Panc1 (cell line): ENCODE measurements at regions not wholly inside any gene's neighbourhood (a gene's known extent, or its start where the extent isn't known, plus 50 kb on each side); places are given as distances from the start of the nearest gene placed in this dataset.

ENCODE experiments used
- ATAC-seq: fragments of 200-7000 bp; cut with Tn5 transposase; 2 replicates; pipeline ENCODE4 v1.9.1; 2020; ENCODE audit warnings: mild to moderate bottlenecking, moderate library complexity
- BruUV-seq: library from RNA; stranded (reverse); fragments of 400-500 nt; replicated peaks from 2 replicates; lab custom pipeline; 2021; lab: Mats Ljungman, UMichigan
- CTCF ChIA-PET: fragments of 300-600 bp; sonication (Branson Sonifier 250); formaldehyde crosslinking; loops from one replicate; lab custom pipeline; 2022; ENCODE audit warnings: antibody characterized with exemption; lab: Charles Lee
- POLR2A ChIA-PET: fragments of 300-600 bp; sonication (Branson Sonifier 250); formaldehyde crosslinking; loops from one replicate; lab custom pipeline; 2022; ENCODE audit warnings: antibody characterized with exemption; lab: Charles Lee
- DNase-seq: peaks from one replicate; pipeline ENCODE4 v3.0.0-alpha.2; 2010; ENCODE audit warnings: low read depth, low spot score
- H3K27ac ChIP-seq: 2 replicates; pipeline ENCODE4 v1.5.1; 2011; ENCODE audit warnings: mild to moderate bottlenecking, low read length, inconsistent platforms
- H3K27me3 ChIP-seq: fragments of 200-500 bp; sonication (Bioruptor generic); 2 replicates; pipeline ENCODE4 v1.6.0; 2014; ENCODE audit warnings: low read length, inconsistent platforms; ENCODE audit not compliant: control insufficient read depth, insufficient read depth
- H3K36me3 ChIP-seq: fragments of 200-500 bp; sonication (Bioruptor generic); 2 replicates; pipeline ENCODE4 v1.5.1; 2014; ENCODE audit warnings: inconsistent platforms, mild to moderate bottlenecking, low read length, moderate library complexity; ENCODE audit not compliant: control insufficient read depth, insufficient read depth
- H3K4me1 ChIP-seq: 2 replicates; pipeline ENCODE4 v1.5.1; 2011; ENCODE audit warnings: inconsistent platforms, mild to moderate bottlenecking, low read length, moderate library complexity; ENCODE audit not compliant: control insufficient read depth, insufficient read depth
- H3K4me3 ChIP-seq, 2 experiments: 2 replicates each; pipeline ENCODE4 v1.5.1; 2011 to 2012; ENCODE audit warnings: low read depth in 2 of 2, low read length in 2 of 2, mild to moderate bottlenecking in 2 of 2, inconsistent platforms in 1 of 2, moderate library complexity in 1 of 2
- H3K9me3 ChIP-seq: fragments of 200-500 bp; sonication (Bioruptor generic); 2 replicates; pipeline ENCODE4 v1.5.1; 2014; ENCODE audit warnings: low read depth, mild to moderate bottlenecking, inconsistent platforms, low read length, moderate library complexity; ENCODE audit not compliant: control insufficient read depth, insufficient read depth
- CTCF ChIP-seq: fragments of 450-650 bp; IDR thresholded peaks from 2 replicates; pipeline ENCODE4 v1.5.1; 2017; ENCODE audit warnings: mild to moderate bottlenecking
- POLR2AphosphoS5 ChIP-seq: IDR thresholded peaks from 2 replicates; pipeline ENCODE4 v1.6.1; 2012; ENCODE audit warnings: mild to moderate bottlenecking, low read depth, low read length, moderate library complexity
- REST ChIP-seq, 2 experiments: IDR thresholded peaks; 2 replicates each; pipeline ENCODE4 v1.6.1; 2011 to 2012; ENCODE audit warnings: low read depth in 2 of 2, control low read depth in 1 of 2, low read length in 1 of 2, mild to moderate bottlenecking in 1 of 2, moderate library complexity in 1 of 2; ENCODE audit not compliant: insufficient read depth in 1 of 2
- SIN3A ChIP-seq: IDR thresholded peaks from 2 replicates; pipeline ENCODE4 v1.6.1; 2012; ENCODE audit warnings: low read depth, mild to moderate bottlenecking, low read length, moderate library complexity, borderline replicate concordance; ENCODE audit not compliant: insufficient read depth
- TCF7L2 ChIP-seq: IDR thresholded peaks from 2 replicates; pipeline ENCODE4 v1.6.1; 2011; ENCODE audit warnings: mild to moderate bottlenecking, low read depth, low read length, inconsistent platforms
- in situ Hi-C: cut with HindIII; loops from 2 replicates; pipeline ENCODE4 v1.10.0; 2016; ENCODE audit warnings: low sequenced_read_pairs, low pct_unique_long_range_greater_than_20kb
- intact Hi-C: fragments of 100-400 bp; cut with micrococcal nuclease; formaldehyde crosslinking; loops from one replicate; pipeline ENCODE4 v1.10.0; 2022; ENCODE audit not compliant: unreplicated experiment

- intact Hi-C loops (no loop called here), in situ Hi-C loops (no loop called here)
- no peak for DNase-seq
- H3K27me3 ChIP-seq, result peaks cover 23% of the 10 kb centered on the region
- no peak for ATAC-seq
- TF ChIP-seq TCF7L2 (no peak), SIN3A (no peak), POLR2AphosphoS5 (no peak), REST (IDR thresholded peaks at IDR 0.05; ENCODE audit: insufficient read depth in 1 of 2, low read depth in 2 of 2, low read length in 1 of 2) (no peak), CTCF (no peak)
- H3K4me1 ChIP-seq, result peaks cover 6% of the 10 kb centered on the region; the same call in 1 of the 2 replicates
- H3K27ac ChIP-seq, result no peak overlapping the region
- H3K36me3 ChIP-seq, result no peaks in the 10 kb centered on the region
- BruUV-seq, result no TSS peak
- peak overlapping the region; percentile 31 to 42 for H3K4me3 ChIP-seq
- no peaks in the 10 kb centered on the region for H3K9me3 ChIP-seq
- POLR2A ChIA-PET, result no interaction called here
- CTCF ChIA-PET, result no interaction called here
Observed at GRCh38 chr2:64227603-64228125, 83.4 kb upstream of the PELI1 start.

- TF ChIP-seq REST (IDR thresholded peaks at IDR 0.05; ENCODE audit: insufficient read depth in 1 of 2, low read depth in 2 of 2, low read length in 1 of 2), result no peak
- no peak for TF ChIP-seq TCF7L2
- TF ChIP-seq SIN3A, result no peak
- TF ChIP-seq POLR2AphosphoS5, result no peak
- TF ChIP-seq CTCF, result no peak
- Histone ChIP-seq H3K9me3 (no peaks in the 10 kb centered on the region), H3K4me1 (peaks cover 6% of the 10 kb centered on the region; the same call in 1 of the 2 replicates), H3K27ac (no peak overlapping the region), H3K27me3 (peaks cover 19% of the 10 kb centered on the region), H3K4me3 (peak overlapping the region; percentile 31 to 42), H3K36me3 (no peaks in the 10 kb centered on the region)
- POLR2A ChIA-PET, result no interaction called here
- DNase-seq (no peak), ATAC-seq (peak; percentile 88)
- in situ Hi-C loops, result no loop called here
- no TSS peak for BruUV-seq
- intact Hi-C loops, result no loop called here
- CTCF ChIA-PET, result no interaction called here
Observed at GRCh38 chr2:64228126-64228678, 84.0 kb upstream of the PELI1 start.
